Nephron (organoid): ENCODE measurements at regions not wholly inside any gene's neighbourhood (a gene's known extent, or its start where the extent isn't known, plus 50 kb on each side); places are given as distances from the start of the nearest gene placed in this dataset.

Experiments used
- H3K27ac Mint-ChIP-seq, 3 experiments: 2 replicates each; pipeline ENCODE4 v1.8.0; 2020; ENCODE audit warnings: mixed read lengths in 3 of 3, mild to moderate bottlenecking in 2 of 3, moderate library complexity in 1 of 3
- H3K27me3 Mint-ChIP-seq: 2 replicates; pipeline ENCODE4 v1.8.0; 2021; ENCODE audit warnings: low read depth, mild to moderate bottlenecking, moderate library complexity, mixed read lengths
- H3K36me3 Mint-ChIP-seq: 2 replicates; pipeline ENCODE4 v1.8.0; 2020; ENCODE audit warnings: low read depth, mixed read lengths
- H3K4me1 Mint-ChIP-seq: 2 replicates; pipeline ENCODE4 v1.8.0; 2020; ENCODE audit warnings: mixed read lengths
- H3K4me3 Mint-ChIP-seq, 3 experiments: 2 replicates each; pipeline ENCODE4 v1.8.0; 2020; ENCODE audit warnings: mild to moderate bottlenecking in 3 of 3, mixed read lengths in 3 of 3, moderate library complexity in 2 of 3
- H3K9me3 Mint-ChIP-seq: 2 replicates; pipeline ENCODE4 v1.8.0; 2020; ENCODE audit warnings: mixed read lengths
- TF ChIP-seq, protein P1 (sequence below), 3 experiments: fragments of 200-600 bp; sonication (generic); IDR thresholded peaks; one replicate each; pipeline ENCODE4 v1.5.0; 2021; ENCODE audit warnings: antibody characterized with exemption in 3 of 3; ENCODE audit not compliant: unreplicated experiment in 3 of 3

- peaks cover 14% of the 10 kb centered on the region for H3K9me3 Mint-ChIP-seq
- no peaks in the 10 kb centered on the region for H3K36me3 Mint-ChIP-seq
- no peak overlapping the region for H3K4me3 Mint-ChIP-seq
- TF ChIP-seq, protein P1, sequence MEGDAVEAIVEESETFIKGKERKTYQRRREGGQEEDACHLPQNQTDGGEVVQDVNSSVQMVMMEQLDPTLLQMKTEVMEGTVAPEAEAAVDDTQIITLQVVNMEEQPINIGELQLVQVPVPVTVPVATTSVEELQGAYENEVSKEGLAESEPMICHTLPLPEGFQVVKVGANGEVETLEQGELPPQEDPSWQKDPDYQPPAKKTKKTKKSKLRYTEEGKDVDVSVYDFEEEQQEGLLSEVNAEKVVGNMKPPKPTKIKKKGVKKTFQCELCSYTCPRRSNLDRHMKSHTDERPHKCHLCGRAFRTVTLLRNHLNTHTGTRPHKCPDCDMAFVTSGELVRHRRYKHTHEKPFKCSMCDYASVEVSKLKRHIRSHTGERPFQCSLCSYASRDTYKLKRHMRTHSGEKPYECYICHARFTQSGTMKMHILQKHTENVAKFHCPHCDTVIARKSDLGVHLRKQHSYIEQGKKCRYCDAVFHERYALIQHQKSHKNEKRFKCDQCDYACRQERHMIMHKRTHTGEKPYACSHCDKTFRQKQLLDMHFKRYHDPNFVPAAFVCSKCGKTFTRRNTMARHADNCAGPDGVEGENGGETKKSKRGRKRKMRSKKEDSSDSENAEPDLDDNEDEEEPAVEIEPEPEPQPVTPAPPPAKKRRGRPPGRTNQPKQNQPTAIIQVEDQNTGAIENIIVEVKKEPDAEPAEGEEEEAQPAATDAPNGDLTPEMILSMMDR (IDR thresholded peaks at IDR 0.05; ENCODE audit: unreplicated experiment in 3 of 3): no peak
- H3K27ac Mint-ChIP-seq: no peak overlapping the region
- H3K4me1 Mint-ChIP-seq: no peaks in the 10 kb centered on the region
- H3K27me3 Mint-ChIP-seq: no peaks in the 10 kb centered on the region
These were observed 104.0 kb downstream of the FOXA2 start for GRCh38 chr20:22480336-22480735.

DNA sequence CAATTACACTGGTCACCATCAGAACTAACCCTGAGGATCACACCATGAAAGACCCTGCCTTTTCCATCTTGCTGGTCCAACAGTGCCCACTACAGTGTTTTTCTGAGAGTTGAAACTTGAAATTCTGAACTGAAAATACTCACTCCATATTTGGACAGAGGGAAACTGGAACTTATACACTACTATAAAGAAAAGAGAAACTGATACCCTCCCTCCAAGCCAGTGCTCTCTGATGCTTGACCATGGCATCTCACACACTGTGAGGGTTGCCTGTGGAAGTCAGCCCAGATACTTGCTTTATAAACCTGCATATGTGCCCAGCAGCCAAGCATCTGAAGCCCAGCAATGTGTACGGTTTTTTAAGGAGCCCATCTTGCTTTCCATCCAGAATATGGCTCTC is 108.7 kb downstream of the FOXA2 start:
- Mint-ChIP-seq H3K27me3 (peaks cover 3% of the 10 kb centered on the region), H3K9me3 (peaks cover 18% of the 10 kb centered on the region), H3K4me1 (no peaks in the 10 kb centered on the region), H3K36me3 (no peaks in the 10 kb centered on the region), H3K27ac (no peak overlapping the region), H3K4me3 (no peak overlapping the region)
- TF ChIP-seq, protein P1 (IDR thresholded peaks at IDR 0.05; ENCODE audit: unreplicated experiment in 3 of 3): no peak

- peaks cover 18% of the 10 kb centered on the region for H3K9me3 Mint-ChIP-seq
- H3K4me3 Mint-ChIP-seq: no peak overlapping the region
- no peak overlapping the region for H3K27ac Mint-ChIP-seq
- H3K4me1 Mint-ChIP-seq: no peaks in the 10 kb centered on the region
- peaks cover 3% of the 10 kb centered on the region for H3K27me3 Mint-ChIP-seq
- TF ChIP-seq, protein P1 (IDR thresholded peaks at IDR 0.05; ENCODE audit: unreplicated experiment in 3 of 3): no peak
- H3K36me3 Mint-ChIP-seq: no peaks in the 10 kb centered on the region
These were observed 110.1 kb downstream of the FOXA2 start for GRCh38 chr20:22474224-22474623.

GRCh38 chr20:22473293-22473692 is 111.1 kb downstream of the FOXA2 start:
- H3K4me3 Mint-ChIP-seq: no peak overlapping the region
- H3K36me3 Mint-ChIP-seq: no peaks in the 10 kb centered on the region
- H3K27ac Mint-ChIP-seq: no peak overlapping the region
- peaks cover 3% of the 10 kb centered on the region for H3K27me3 Mint-ChIP-seq
- H3K9me3 Mint-ChIP-seq: peaks cover 17% of the 10 kb centered on the region
- H3K4me1 Mint-ChIP-seq: no peaks in the 10 kb centered on the region
- TF ChIP-seq, protein P1 (IDR thresholded peaks at IDR 0.05; ENCODE audit: unreplicated experiment in 3 of 3): no peak

DNA sequence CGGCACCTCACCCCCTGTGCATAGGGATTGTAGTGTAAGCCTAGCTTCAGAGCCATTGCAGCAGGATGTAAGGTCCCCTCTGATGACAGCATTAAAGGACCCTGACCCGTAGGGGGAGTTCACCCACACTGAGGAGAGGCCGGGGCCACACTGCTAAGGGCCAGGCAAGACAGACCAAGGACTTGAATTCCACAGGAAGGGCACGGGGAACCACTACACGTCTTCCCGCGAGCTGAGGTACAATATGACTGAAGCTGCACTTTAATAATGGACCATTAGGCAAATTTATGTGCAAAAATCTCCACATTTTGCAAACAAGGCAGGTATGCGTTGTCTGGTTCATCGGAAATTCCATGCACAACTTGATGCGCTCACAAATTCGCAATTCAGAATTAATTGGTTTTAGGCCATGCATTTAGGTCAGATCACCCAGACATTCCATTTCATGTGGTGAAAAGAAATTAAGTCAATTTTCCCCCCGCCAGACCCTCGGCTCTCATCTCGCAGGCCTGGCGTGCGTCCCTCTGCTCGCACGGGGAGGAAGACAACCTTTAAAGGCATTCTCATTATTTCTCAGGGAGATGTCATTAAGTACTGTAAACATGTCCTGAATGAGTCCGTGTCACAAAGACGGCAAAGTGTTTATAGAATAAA is 111.8 kb downstream of the FOXA2 start:
- Mint-ChIP-seq H3K27me3 (peaks cover 3% of the 10 kb centered on the region), H3K4me3 (no peak overlapping the region), H3K36me3 (no peaks in the 10 kb centered on the region), H3K27ac (no peak overlapping the region), H3K4me1 (no peaks in the 10 kb centered on the region), H3K9me3 (peaks cover 12% of the 10 kb centered on the region)
- TF ChIP-seq, protein P1 (IDR thresholded peaks at IDR 0.05; ENCODE audit: unreplicated experiment in 3 of 3): no peak

- Mint-ChIP-seq H3K9me3 (peaks cover 3% of the 10 kb centered on the region), H3K4me3 (no peak overlapping the region), H3K36me3 (no peaks in the 10 kb centered on the region), H3K4me1 (no peaks in the 10 kb centered on the region), H3K27me3 (peaks cover 3% of the 10 kb centered on the region), H3K27ac (no peak overlapping the region)
- TF ChIP-seq, protein P1 (IDR thresholded peaks at IDR 0.05; ENCODE audit: unreplicated experiment in 3 of 3): no peak
These were observed 113.1 kb downstream of the FOXA2 start for GRCh38 chr20:22471156-22471836.
